HG03159 (cell line): ENCODE measurements at regions not wholly inside any gene's neighbourhood (a gene's known extent, or its start where the extent isn't known, plus 50 kb on each side); places are given as distances from the start of the nearest gene placed in this dataset.

Experiments
- ATAC-seq: cut with Tn5 transposase; IDR thresholded peaks from one replicate; pipeline ENCODE4 v1.9.1; 2021; ENCODE audit warnings: mild to moderate bottlenecking, moderate library complexity; ENCODE audit not compliant: unreplicated experiment

DNA sequence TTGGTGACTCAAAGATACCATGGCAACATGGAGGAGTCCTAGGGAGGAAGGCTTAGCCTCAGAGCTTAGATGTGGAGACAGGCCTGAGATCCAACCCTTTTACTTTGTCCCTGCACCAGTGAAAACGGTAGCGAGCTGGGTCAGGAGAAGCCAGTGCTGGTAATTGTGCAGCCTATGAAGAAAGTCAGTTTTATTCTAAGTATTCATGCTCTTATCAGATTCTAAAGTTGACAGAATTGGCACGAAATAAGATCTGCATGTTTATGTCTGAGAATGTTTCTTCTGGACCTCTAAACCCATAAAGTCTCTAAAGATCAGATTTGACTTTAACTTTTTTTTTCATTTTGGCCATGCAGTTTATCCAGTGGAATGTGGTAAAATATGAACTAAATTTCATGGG, 93.8 kb downstream of the SCG2 start:
- no peak for ATAC-seq

- no peak for ATAC-seq
Measured at GRCh38 chr2:223510713-223511112, 91.4 kb downstream of the SCG2 start.

- ATAC-seq, result no peak
Measured at GRCh38 chr2:223511168-223511567, 91.0 kb downstream of the SCG2 start.

GRCh38 chr2:223513771-223514455, 88.2 kb downstream of the SCG2 start:
- no peak for ATAC-seq

DNA sequence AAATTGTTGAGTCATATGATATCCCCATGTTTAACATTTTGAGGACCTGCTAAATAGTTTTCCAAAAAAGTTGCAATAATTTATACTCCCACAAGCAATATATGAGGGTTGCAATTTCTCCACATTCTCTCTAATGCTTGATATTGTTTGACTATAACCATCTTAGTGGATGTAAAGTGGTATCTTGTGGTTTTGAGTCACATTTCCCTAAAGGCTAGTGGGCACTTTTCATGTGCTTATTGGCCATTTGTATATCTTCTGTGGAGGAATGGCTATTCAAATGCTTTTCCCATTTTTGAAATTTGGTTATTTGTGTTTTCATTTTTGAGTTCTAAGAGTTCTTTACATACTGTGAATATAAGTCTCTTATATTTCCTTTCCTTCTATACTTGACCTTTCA, 82.7 kb downstream of the SCG2 start:
- no peak for ATAC-seq

DNA sequence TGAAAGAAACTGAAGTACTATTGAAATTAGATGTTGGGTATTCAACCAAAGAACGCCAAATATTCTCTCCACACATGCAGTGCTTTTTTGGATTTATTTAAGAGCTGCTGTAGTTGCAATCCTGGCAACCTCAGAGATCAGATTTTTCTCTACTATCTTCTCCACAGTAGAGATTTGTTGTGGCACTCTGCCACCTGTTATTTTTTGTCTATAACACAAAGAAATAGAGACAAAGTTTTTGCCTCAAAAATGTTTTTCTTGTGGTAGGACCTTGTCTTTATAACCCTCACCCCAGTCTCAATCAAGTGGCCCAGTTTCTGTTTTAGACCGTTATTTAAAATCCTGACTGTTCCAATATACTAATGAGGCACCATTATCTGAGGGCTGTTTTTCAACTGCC, 79.4 kb downstream of the SCG2 start:
- ATAC-seq, result no peak

GRCh38 chr2:223523551-223524001, 78.6 kb downstream of the SCG2 start:
- no peak for ATAC-seq

DNA sequence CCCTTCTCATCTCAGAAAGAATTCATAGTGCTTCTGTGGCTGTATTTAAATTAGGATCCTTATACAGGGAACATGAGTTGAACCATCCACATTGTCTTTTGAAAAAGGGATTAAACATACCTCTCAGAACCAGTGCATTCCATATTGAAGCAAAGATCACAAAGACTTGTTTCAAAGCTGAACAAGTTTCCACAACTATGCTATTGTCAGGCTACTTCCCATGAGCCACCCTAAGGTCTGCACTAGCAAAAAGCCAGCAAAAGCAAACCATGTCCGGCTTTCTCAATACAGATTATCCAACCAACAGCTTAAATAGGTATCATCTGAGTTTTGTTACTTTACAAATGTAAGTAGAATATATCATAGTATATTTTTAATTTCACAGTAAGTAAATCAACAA, 78.1 kb downstream of the SCG2 start:
- ATAC-seq, result no peak

- no peak for ATAC-seq
Measured at GRCh38 chr2:223526106-223526505, 76.1 kb downstream of the SCG2 start.

DNA sequence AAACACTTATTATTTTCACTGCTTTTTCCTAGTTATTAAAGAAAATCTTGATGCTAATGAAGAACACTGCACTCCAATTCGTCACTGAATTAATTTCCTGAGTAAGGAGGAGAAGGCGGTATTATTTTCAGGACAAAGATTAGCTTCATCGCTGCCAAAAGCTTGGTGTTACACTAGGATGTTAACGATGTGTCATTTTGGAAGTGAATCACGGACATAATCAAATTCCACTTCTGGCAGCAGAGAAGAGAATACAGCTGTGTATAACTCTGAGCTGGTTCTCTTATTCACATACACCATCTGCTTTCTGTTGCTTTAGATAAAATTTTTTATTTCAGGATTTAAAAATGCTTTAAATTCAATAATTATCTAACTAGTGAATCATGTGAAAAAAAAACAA, 74.1 kb downstream of the SCG2 start:
- ATAC-seq, result no peak

GRCh38 chr2:223529696-223530095, 72.5 kb downstream of the SCG2 start:
- no peak for ATAC-seq

- ATAC-seq, result no peak
Measured at GRCh38 chr2:223530811-223531210, 71.3 kb downstream of the SCG2 start.

DNA sequence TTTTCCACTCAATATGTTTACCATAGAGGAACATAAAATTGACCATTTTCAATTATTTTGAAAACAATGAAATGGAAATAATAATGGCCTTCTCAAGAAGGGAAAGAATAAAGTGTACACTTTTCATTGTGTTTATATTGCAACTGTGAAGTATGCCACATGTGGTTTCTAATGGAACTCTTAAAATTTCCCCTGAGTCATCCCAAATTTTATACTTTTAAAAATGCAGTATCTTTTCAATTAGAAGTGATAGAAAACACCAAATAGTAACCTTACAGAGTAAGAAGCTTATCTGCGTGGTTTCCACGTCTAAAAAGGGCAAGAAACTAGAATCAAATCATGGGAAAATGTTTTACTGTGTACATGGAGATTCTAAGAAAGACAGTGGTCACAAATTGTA, 70.0 kb downstream of the SCG2 start:
- no peak for ATAC-seq

- ATAC-seq, result no peak
Measured at GRCh38 chr2:223532712-223533111, 69.4 kb downstream of the SCG2 start.

GRCh38 chr2:223536546-223536945, 65.6 kb downstream of the SCG2 start:
- no peak for ATAC-seq

GRCh38 chr2:223537115-223537514, 65.0 kb downstream of the SCG2 start:
- ATAC-seq, result no peak

DNA sequence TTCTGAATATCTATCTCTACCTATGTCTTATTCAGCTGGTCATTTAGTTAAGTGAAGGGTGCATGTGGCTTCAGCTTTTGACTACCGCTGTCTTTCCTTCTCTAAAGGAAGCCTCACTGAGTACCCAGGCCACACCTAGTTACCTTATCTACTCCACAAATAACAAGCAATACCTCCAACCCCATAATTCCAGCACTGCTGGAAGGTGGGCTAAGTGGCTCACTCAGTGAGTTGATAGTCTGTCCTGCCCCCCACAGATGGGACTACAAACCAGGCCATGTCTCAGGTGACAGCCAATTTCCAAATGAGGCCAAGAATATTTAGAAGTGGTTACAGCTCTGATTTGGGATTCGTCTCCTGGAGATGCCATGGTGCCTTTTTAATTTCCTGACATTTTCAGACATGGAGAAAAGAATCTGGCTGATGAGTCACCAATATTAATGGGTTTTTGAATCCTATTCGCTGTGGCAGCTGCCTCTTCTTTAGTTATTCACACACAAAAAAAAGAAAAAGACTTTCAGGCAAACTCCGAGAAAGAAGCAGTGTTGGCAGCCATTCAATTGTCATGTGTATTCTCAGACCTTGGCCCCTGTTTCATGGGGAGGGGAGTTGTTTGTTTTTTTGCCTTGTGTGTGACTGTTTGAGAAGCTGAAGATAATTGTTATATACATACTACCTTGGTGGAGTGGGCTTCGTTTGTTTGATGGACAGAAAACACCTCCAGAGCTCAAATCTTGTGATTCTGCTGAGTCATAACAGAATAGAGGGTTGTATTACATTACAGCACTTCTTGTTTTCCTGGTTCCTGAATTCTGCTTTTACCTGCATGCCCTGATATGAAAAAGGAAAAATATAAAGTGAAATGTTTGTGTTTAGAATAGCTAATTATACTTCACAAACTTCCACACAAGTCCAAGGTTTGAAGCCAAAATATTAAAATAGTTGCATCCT, 64.2 kb downstream of the SCG2 start:
- ATAC-seq, result no peak

DNA sequence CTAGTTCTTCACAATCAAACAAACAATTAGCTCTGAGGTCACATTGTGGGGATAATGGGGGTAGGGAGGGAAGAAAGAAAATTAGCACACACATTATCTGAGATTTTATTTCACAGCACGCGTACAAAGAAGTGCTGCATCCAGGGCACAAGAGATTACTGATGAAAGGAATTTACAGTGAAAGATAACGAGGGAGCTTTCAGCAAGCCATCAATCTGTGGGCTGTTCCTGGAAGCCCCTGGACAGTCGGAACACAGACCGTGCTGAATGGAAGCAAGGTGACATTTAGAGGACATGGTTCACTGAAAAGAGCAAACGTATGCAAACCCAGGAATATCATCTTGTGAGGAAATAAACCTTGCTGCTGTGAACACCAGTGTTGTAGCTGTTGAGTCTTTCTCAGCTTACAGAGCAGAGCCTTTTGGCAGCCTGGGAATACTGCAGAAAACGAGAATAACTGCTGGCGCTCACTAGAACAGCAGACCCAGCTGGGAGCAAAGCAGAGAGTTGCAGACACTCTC, 63.2 kb downstream of the SCG2 start:
- no peak for ATAC-seq

DNA sequence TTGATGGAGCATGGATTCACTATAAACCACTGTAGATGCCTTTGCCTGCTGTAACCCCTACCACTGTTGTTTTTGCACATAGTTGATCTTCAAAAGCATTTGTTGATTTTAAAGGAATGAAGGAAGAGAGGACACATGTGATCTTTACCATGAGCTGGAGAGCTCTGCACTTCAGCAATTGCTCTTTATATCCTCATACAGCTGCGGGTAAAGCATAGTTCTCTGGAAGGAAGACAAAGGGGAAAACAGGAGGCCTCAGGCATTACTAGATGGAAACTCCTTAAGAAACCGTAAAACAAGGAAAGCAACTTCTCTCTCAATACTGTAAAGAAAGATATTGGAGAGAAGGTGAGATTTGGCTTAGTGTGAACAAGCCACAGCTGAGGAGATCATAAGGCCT, 60.6 kb downstream of the SCG2 start:
- ATAC-seq, result no peak

- ATAC-seq, result no peak
Measured at GRCh38 chr2:223542501-223542900, 59.7 kb downstream of the SCG2 start.

DNA sequence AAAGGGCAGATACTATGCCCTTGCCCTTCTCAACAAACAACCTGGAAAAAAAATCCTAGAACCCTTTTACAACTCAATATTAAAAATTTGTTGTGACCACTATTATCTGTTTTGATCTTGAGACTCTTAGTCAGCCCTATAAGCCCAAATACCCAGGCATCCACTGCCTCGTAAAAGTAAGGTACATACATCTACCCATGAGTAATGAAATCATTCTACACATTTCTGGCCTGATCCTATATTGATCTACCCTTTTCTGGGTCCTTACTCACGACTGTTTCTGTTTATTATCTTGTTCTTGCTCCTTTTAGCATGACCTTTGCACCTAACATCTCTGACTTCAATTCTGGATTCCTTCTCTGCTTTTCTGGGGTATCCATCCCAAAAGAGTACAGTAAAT, 56.8 kb downstream of the SCG2 start:
- no peak for ATAC-seq

DNA sequence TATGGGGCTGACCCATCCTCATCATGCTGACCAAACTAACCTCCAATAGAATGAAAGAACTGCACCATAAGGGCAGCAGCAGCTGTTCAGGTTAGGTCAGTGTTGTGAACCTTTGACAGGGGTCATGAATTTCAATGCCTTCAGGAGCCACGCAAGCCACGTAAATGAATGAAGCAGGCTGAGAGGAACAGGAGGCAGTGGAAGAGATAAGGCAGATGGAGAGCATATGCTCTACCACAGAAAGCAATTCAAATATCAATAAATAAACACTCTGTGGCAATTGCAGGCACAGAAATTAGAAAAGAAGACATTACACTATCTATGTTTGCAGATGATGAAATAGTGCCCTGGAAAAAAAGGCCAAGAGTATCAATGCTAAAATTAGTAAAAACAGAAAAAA, 56.3 kb downstream of the SCG2 start:
- ATAC-seq, result no peak
